NCI-H2196 (cell line): ENCODE measurements at regions not wholly inside any gene's neighbourhood (a gene's known extent, or its start where the extent isn't known, plus 50 kb on each side); places are given as distances from the start of the nearest gene placed in this dataset.
"Not testable (repeated sequence)": the region's sequence is repeated elsewhere in the genome, so short reads cannot be mapped to it uniquely, and the experiment has no call there.

Experiments used
- DNase-seq: peaks from one replicate; lab custom pipeline; 2025; ENCODE audit not compliant: unreplicated experiment; lab: John Stamatoyannopoulos, UW

GRCh38 chr4:86523333-86523732, 70.8 kb upstream of the PTPN13 start:
- no peak for DNase-seq

GRCh38 chr4:86527713-86528112, 66.4 kb upstream of the PTPN13 start:
- not testable (repeated sequence) for DNase-seq

- DNase-seq: no peak
Observed at GRCh38 chr4:86529436-86529835, 64.7 kb upstream of the PTPN13 start.

- DNase-seq: no peak
Observed at GRCh38 chr4:86530183-86530582, 63.9 kb upstream of the PTPN13 start.

GRCh38 chr4:86531440-86531839, 62.7 kb upstream of the PTPN13 start:
- no peak for DNase-seq

GRCh38 chr4:86532851-86533250, 61.3 kb upstream of the PTPN13 start:
- no peak for DNase-seq

- no peak for DNase-seq
Observed at GRCh38 chr4:86536151-86536550, 58.0 kb upstream of the PTPN13 start.

GRCh38 chr4:86542319-86543027, 51.6 kb upstream of the PTPN13 start:
- DNase-seq: no peak

GRCh38 chr4:86543080-86543479, 51.0 kb upstream of the PTPN13 start:
- no peak for DNase-seq

- DNase-seq: no peak
Observed at GRCh38 chr4:86543560-86544309, 50.4 kb upstream of the PTPN13 start.

GRCh38 chr4:86544310-86544966, 49.7 kb upstream of the PTPN13 start:
- DNase-seq: no peak
